NCI-H526 (cell line): ENCODE measurements at regions not wholly inside any gene's neighbourhood (a gene's known extent, or its start where the extent isn't known, plus 50 kb on each side); places are given as distances from the start of the nearest gene placed in this dataset.
"Not testable (repeated sequence)": the region's sequence is repeated elsewhere in the genome, so short reads cannot be mapped to it uniquely, and the experiment has no call there.

Source experiments
- DNase-seq, 2 experiments: peaks; one replicate each; lab custom pipeline; 2025; lab: John Stamatoyannopoulos, UW

DNA sequence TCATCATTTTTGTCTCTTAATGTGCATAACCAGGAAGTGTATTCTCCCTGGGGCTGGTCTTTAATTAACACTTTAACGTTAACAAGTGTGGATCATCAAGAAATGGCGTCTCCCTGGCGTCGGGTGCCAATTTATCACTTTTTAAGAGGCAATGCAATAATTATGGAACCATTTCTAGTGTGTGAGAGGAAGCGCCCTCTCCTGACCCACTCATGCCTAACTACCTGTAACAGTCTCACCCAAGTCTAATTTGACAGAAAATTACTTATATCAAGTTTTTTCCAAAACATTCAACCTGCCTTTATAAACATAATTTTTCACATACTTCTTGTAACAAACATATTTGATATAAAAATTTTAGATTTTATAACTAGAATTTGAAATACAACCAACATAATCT lies 905.3 kb upstream of the MDGA2 start:
- DNase-seq, result no peak

DNA sequence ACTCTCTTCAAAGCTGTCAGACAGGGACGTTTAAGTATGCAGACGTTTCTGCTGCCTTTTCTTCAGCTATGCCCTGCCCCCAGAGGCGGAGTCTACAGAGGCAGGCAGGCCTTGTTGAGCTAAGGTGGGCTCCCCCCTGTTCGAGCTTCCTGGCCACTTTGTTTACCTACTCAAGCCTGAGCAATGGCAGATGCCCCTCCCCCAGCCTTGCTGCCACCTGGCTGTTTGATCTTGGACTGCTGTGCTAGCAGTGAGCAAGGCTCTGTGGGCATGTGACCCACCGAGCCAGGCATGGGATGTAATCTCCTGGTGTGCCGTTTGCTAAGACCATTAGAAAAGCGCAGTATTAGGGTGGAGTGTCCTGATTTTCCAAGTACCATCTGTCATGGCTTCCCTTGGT lies 900.4 kb upstream of the MDGA2 start:
- DNase-seq, result no peak

DNA sequence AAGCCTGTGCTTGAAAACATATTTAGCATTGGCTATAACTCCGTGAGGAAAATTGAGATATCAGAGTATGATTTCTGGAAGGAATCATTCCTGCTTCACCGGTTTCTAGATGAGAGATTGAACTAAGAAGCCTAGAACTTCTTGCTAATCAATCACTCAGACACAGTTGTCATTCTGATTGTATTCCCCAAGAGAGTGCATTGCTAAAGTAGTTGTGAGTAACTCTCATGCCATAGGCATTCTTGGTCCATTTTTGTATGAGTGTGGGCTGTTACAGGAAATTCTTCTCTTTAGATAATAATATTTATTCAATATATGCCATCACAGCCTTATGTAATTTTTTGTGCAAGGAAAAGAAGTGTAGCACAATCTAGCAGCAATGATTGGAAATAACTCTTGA lies 893.3 kb upstream of the MDGA2 start:
- no peak for DNase-seq

DNA sequence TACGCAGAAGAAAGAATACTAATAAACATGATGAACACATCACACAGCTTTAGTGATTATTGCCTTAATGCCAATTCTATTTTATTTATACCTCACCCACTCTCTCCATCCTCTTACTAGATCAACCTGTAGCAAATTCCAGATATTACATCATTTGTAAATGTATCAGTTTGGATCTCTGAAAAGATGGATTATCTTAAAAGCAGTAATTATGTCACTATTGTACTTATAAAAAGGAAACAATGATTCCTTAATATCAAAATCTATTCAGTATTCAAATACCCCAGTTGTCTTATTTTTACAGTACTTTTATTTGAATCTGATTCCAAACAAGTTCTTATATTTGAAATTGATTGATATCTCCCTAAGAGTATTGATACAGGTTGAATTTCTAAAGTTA lies 892.8 kb upstream of the MDGA2 start:
- DNase-seq, result no peak

DNA sequence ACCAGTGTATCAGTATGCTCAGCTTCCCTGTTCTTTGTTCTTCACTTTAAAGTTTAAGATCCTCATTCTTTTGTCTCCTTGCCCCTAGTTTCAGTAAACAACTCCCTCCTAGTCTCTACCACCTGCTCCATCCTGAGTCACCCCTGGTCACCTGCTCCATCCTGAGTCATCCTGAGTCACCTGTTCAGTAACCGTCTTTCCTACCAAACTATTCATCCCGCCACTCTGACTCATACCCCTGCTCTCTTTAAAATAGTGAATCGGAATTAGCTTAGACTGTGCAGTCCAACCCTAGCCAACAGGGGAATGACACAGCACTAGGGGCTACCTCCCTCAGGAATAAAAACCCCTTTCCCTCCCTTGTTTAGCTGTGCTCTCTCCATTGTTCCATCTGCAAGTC lies 888.1 kb upstream of the MDGA2 start:
- DNase-seq, result no peak

DNA sequence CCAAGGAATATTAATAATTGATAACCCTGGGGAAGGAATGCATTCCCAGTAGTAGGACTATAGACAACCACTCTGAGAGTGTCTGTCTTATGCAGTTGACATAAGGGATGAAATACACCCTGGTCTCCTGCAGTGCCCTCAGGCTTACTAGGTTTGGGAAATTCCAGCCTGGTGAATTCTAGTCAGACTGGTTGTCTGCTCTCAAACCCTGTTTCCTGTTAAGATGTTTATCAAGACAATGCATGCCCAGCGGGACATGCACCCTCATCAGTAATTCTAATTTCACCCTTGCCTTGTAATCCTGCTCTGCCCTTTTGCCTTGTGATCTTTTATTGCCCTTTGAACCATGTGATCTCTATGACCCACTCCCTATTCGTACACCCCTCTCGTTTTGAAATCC lies 886.0 kb upstream of the MDGA2 start:
- DNase-seq, result not testable (repeated sequence)

DNA sequence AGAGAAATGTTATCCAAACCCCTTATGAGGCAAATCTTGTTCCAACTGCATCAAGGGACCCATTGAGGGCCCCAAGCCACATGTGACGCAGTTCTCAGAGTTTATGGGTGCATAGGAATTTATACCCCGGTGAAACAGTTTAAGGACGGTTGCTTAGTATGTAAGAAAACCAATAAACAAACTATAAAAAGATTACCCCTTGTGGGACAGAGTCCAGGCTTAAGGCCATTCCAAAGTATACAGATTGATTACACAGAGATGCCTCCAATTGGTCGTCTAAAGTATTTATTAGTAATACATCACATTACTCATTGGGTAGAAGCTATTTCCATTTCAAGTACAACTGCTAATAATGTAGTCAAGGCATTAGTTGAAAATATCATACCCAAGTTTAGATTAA lies 885.0 kb upstream of the MDGA2 start:
- no peak for DNase-seq

DNA sequence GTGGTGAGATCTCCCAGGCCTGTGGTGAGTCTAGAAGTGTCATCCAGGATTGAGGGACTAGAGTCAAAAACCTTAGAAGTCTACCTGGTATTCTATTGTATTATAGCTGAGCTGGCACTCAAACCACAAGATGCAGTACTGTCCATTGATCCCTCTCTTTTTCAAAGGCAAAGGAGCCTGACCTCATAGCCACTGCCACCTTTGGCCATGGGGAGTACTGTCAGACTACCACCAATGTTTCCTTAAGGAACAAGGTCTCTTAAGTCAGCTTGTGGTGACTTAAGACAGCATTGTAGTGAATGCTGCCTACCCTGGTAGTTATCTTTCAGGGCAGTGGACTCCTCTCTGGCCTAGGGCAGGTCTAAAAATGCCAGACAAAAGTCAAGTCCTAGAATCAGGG lies 878.0 kb upstream of the MDGA2 start:
- DNase-seq, result no peak

DNA sequence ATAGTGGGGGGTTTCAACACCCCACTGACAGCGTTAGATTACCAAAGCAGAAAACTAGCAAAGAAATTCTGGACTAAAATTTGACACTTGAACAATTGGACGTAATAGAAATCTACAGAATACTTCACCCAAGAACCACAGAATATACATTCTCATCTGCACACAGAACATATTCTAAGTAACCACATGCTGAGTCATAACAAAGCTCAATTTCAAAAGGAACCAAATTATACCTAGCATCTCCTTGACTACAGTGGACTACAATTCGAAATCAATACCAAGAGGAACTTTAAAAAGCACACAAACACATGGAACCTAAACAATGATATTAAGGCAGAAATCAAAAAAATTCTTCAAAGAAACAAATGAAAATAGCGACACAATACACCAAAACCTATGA lies 871.6 kb upstream of the MDGA2 start:
- no peak for DNase-seq

DNA sequence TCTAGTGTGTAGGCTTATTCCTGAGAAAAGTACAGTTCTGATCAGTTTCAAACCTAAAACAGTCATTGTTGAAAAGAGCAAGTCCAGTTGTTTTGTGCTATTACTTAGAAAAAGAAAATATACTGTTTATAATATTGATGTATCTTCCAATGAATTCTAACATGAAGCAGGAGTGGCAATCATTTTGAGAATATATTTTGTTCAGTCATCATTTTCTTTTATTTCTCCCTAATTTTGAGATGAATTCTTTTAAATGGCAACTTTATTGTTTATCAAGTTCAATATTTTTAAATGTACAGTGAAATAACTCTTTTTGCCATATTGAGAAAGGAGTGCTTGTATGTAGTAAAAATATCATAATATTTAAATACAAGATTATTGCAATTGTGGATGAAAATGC lies 862.2 kb upstream of the MDGA2 start:
- DNase-seq, result no peak

DNA sequence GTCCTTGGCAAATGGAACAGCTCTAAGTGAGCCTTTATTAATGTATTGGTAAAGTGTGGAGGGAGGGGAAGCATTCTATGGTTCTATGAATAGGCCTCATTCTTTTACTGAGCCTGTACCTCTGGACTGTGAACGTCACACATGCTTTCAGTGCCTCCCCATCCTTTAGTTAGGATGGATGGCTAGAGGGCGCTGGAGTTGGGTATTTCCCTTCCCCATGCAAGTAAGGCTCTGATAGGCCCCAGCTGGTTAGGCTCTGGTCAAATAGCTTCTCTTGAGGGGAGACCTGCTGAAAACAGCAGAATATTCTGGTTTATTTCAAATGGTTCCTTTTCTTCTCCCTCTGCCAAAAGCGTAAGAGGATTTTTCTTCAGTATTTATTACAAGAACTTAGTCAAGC lies 860.9 kb upstream of the MDGA2 start:
- DNase-seq, result peak in 1 of 2 experiments; percentile 26

DNA sequence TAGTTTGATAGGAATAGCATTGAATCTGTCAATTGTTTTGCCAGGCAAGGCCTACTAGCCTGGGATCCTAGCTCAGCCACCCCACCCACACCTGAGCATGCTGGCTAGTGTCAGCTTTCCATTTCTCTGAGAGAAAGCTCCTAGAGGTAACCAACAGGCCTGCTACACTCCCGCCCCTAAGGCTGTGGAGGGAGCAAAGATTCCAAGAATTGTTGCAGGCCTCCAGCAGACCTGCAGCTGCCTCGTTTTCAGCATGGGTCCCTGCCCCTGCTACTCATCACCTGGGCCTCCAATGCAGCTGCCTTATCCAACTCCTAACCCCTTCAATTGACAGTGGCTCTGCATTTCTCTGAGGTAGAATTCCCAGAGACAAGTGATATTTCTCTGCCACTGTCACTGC lies 852.4 kb upstream of the MDGA2 start:
- no peak for DNase-seq

DNA sequence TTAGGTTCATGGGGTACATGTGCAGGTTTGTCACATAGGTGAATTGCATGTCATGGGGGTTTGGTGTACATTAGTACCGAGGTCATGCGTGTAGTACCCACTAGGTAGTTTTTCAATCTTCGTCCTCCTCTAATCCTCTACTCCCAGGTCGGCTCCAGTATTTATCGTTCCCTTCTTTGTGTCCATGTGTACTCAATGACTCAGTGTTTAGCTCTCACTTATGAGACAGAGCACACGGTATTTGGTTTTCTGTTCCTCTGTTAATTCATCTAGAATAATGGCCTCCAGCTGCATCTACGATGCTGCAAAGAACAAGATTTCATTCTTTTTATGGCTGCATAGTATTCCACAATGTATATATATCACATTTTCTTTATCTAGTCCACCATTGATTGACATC lies 850.9 kb upstream of the MDGA2 start:
- DNase-seq, result no peak

DNA sequence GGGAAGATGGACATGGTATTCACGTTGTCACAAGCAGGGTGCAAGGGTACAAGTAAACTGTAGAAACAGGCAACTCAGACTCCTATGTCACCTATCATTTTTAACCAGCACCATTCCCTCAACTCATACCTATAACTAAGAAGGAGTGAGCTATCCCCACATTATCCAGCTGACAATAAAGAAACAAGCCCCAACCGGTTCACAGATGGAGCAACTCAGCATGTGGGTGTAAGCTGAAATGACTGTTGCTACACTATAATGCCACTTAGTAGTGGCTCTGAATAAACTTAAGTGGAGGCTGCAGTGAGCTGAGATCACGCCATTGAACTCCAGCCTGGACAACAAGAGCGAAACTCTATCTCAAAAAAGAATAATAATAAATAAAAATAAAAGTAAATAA lies 829.5 kb upstream of the MDGA2 start:
- DNase-seq, result no peak

DNA sequence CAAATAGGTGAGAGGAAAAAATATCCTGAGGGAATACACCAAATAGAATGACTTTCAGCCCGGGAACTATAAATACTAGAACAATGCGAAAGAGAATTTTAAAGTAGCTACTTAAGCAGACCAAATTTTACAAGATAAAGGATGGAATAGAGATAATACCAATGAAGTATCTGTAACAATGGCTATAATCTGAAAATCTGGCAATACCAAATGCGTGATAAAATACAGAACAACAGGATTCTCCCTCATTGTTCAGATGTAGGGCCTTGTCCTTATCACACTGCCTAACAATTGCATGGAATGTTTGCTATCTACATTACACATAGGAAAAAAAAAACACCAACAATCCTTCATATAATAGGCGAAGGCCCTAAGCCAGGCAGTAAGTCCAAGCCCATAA lies 815.4 kb upstream of the MDGA2 start:
- no peak for DNase-seq

DNA sequence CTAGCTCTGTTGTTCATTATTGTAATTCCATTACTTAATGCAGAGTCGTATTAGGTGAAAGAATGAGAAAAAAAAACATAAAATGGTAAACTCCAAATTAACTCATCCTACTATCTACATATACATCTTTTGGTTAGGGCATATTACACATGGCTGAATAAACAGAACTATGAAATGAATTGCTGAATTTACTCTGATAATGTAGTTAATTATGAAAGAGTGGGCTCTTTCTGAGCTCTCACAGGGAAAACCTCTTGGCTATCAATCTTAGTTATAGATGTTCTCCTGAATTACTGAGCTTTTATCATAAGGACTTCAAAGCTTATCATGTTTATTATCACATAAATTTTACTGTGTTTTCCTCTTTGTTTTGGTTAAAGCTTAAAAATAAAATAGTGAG lies 798.5 kb upstream of the MDGA2 start:
- DNase-seq, result no peak

DNA sequence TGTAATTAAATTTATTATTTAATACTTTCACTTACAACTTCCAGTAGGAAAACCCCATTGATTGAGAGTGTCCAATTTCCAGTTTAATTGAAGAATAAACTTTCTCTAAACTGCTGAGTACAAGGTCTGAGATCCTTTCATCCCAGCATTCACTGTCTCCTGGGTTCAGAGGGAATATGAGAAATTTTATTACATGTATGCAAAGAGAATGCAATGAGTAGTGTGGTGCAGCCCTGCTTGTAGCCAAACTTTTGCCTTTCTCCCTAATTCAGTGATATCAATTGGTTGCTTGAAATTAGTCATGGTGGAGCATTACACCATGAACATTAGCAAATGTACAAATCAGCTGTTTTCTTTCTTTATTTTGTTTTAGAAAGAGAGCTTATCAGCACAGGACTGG lies 780.6 kb upstream of the MDGA2 start:
- no peak for DNase-seq

DNA sequence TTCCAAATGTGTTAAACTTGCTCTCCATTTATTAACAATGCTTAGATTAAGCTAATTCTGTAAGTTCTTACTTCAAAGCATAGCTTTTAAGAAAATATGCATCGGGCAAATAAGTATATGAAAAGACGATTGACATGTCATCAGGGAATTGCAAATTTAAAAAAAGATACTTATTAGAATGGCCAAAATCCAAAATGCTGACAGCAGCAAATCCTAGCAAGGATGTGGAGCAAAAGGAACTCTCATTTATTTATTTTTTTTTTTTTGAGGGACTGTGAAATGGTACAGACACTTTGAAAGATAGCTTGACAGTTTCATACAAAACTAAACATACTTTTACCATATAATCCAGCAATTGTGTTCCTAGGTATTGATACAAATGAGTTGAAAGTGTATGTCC lies 779.5 kb upstream of the MDGA2 start:
- DNase-seq, result no peak

DNA sequence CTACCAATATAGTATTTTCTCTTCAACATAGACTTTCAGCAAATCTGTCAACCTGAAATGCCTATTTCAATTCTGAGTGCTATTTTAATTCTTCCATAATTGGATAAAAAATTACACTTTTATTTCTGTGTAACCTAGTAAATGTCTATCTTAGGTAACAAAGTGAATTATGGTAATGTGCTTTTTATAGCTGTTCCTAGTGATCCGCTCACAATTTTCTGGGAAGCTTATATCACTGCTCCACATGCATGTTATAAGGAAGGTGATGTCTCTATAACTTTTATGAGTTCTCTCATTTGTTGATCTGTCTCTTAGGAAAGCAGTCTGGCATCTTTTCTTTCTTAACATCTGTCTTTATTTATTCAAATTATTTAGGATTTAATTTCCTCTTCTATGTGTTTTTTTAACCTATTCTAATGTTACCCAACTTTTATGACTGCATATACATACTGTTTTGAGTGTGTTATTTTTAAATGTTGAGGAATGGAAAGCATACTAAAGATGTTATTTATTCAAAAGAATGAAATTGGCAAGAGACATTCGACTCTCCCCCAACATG lies 777.1 kb upstream of the MDGA2 start:
- no peak for DNase-seq

DNA sequence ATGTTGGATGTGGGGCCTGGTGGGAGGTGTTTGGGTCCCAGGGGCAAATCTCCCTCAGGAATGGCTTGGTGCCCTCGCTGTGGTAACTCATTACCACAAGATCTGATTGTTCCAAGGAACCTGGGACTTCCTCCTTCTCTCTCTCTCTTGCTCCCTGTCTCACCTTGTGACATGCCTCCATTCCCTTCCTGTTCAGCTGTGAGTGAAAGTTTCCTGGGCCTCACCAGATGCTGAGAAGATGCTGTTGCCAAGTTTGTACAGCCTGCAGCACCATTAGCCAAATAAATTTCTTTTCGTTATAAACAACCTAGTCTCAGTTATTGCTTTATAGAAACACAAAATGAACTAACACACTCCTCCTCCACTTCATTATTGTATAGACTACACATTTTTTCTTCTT lies 759.8 kb upstream of the MDGA2 start:
- no peak for DNase-seq

DNA sequence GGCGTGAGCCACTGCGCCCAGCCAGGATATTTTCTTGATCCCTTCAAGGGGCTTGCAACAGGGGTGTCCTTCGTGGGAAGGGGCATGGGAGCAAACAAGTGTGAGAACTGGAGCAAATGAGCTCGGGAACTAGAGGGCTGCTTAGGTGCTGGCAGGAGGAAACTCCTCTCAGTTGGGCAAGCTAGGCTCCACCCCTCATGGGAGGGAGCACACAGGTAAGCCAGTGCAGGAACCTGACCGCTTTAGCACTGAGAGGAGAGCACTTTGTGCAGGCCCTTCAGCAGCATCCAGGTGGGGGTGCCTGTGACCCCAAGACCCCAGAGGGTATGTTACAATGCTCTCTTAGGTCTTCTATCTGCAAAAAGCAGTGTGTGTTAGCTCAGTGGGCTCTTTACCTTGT lies 755.4 kb upstream of the MDGA2 start:
- no peak for DNase-seq

DNA sequence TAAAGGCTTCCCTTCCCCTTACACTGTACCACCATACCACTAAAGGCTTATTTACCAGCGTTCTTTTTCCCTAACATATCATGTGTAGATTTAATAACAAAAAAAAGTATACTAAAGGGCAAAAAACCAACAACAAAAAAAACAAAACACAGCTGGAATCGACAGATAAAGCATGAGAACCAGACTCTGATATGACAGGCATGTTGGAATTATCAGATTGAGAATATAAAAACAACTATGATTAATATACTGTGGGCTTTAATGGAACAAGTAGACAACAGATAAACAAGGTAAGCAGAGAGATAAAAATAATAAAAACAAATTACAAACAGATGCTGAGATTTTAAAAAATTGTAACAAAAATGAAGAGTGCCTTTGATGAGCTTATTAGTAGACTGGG lies 754.1 kb upstream of the MDGA2 start:
- no peak for DNase-seq

DNA sequence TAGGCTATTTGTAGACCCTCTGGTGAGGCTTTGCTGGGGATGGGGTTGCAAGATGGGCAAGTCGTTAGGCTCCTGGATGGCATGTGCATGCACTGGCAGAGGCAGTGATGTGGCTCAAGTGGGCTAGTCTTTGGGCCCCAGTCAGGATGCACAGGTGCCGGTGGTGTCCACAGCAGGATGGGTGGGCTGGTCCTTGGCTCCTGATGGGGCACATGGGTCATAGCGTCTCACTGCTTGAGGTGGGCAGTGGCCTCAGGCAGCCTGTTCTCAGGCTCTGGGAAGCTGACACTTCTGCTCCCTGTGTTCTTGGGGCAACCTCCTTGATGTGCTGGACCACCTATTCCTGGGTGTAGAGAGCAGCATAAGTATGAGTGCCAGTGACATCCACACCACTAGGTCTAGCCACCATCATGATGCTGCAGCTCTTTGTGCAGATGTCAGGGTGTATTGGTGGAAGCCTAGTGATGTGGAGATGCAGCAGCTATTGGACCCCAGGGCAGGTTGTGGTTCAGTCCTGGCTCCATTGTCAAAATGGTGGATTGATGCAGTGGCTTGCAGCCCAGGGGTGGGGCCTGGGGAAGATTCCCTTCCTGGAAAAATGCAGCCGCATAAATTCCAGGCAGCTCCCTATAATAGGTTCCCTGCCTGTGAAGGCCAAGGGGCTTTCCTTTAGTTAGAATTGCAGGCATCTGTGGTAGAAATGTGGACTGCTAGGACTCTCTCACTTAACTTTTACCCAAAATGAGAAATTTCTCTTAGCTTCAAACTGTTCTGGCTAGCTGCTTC lies 742.5 kb upstream of the MDGA2 start:
- DNase-seq, result no peak

DNA sequence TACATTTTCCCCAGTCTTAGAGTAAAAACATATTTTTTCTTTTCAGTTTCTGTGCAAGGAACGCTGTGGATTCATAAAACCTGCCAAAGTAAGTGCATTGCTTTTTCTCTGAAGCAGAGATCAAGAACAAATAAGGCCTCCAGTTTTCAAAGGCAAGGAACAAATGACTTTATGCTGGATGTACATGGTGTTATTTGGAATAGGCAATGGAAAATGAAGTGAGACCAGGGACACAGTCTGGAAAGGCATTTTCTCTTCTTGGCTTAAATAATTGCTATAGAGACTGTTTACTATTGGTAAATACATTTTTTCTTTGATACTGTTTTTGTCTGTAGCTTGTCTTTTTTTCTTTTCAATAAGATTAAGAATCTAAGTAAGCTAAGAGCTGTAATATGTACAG lies 725.9 kb upstream of the MDGA2 start:
- no peak for DNase-seq
